ENCODE measurements at regions not wholly inside any gene's neighbourhood (a gene's known extent, or its start where the extent isn't known, plus 50 kb on each side); places are given as distances from the start of the nearest gene placed in this dataset.

DNA sequence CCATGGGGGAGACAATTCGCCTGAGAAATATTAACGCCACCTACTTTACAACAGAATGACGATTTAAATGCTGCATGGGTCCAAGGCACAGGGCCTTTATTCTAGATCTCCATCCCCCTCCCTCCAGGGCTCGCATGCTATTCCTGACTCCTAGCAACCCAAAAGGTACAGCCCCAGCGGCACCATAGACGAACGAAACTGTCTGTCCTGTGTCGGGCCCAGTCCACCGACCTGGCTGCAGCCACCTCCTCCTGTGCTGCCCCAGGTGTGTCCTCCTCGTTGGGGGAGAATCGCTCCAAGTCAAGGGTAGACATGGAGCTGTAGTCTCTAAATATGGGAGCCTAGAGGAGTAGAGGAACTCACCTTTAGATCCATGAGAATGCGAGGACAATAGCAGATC is 196.5 kb downstream of the TOMM20 start:
- Histone ChIP-seq H3K36me3 (no peaks in the 10 kb centered on the region), H3K4me3 (no peak overlapping the region), H3K4me1 (no peaks in the 10 kb centered on the region), H3K27ac (no peak overlapping the region), H3K9me3 (no peaks in the 10 kb centered on the region), H3K27me3 (no peaks in the 10 kb centered on the region)
- no peak for DNase-seq
- TF ChIP-seq POLR2A (IDR thresholded peaks at IDR 0.05) = no peak
- TF ChIP-seq, protein P1, sequence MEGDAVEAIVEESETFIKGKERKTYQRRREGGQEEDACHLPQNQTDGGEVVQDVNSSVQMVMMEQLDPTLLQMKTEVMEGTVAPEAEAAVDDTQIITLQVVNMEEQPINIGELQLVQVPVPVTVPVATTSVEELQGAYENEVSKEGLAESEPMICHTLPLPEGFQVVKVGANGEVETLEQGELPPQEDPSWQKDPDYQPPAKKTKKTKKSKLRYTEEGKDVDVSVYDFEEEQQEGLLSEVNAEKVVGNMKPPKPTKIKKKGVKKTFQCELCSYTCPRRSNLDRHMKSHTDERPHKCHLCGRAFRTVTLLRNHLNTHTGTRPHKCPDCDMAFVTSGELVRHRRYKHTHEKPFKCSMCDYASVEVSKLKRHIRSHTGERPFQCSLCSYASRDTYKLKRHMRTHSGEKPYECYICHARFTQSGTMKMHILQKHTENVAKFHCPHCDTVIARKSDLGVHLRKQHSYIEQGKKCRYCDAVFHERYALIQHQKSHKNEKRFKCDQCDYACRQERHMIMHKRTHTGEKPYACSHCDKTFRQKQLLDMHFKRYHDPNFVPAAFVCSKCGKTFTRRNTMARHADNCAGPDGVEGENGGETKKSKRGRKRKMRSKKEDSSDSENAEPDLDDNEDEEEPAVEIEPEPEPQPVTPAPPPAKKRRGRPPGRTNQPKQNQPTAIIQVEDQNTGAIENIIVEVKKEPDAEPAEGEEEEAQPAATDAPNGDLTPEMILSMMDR (IDR thresholded peaks at IDR 0.05) = no peak
- intact Hi-C loops (cut with DNase I; ENCODE audit: low total_unique reads) = no loop called here

DNA sequence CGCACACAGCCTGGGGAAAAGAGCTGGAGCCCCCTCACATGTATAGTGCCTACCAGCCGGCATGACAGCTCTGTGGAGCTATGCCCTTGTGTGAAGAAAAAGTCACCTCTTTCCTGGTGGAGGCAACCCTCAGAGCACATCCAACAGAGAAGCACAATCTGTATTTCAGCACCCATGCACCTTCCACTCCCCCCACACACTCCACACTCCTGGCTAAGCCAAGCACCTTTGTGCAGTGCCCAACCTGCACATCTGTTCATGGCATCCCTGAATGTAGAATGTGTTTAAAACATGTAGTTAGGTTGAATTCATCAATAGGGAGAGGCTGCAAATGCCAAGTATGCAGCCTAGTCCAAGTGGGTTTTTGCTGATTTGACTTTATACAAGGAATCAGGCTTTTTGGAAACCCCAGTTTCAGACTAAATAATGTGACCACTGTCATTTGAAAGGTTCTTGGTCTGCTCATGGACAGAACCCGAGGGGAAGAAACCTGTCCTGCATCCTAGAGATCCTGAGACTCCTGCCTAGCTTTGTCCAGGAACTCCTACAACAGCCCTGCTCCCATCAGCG is 197.1 kb downstream of the TOMM20 start:
- no peaks in the 10 kb centered on the region for H3K9me3 ChIP-seq
- intact Hi-C loops (cut with DNase I; ENCODE audit: low total_unique reads) = no loop called here
- no peak overlapping the region for H3K4me3 ChIP-seq
- H3K4me1 ChIP-seq = peaks cover 0 to under 1% of the 10 kb centered on the region in 2 donors
- no peak for TF ChIP-seq POLR2A (IDR thresholded peaks at IDR 0.05)
- TF ChIP-seq, protein P1 (IDR thresholded peaks at IDR 0.05) = no peak
- DNase-seq = no peak
- no peak overlapping the region for H3K27ac ChIP-seq
- H3K36me3 ChIP-seq = no peaks in the 10 kb centered on the region
- H3K27me3 ChIP-seq = no peaks in the 10 kb centered on the region

DNA sequence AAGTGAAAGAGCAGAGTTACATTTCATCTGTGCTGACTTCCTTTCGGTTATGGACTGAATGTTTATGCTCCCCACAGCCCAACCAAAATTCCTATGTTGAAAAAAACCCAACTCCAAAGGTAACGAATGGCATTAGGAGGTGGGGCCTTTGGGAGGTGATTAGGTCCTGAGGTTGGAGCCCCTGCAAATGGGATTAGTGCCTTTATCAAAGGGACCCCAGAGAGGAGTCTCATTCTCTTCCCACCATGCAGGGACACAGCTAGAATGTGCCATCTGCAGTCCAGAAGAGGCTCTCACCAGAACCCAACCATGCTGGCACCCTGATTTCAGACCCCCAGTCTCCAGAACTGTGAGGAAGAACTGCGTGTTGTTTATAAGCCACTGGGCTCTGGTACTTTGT is 199.3 kb downstream of the TOMM20 start:
- TF ChIP-seq POLR2A (IDR thresholded peaks at IDR 0.05) = no peak

DNA sequence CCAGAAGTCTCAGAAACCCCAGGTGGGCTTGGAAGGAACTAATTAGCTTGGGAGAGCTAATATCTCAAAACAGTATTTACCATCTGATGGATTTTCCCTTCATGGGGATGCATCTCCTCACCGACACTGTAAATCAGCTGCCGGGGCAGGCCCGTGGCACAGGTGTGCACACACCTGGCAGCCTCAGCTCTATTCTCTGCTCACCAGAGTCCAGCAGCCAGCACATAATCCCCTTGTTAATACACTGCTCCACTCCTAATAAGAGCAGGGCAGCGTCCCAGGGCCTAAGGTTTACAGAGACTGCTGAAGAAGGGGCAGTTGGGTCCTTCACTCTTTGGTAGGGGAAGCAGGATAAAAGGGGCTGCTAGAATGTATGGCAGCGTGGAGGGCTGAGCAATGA is 200.0 kb downstream of the TOMM20 start:
- DNase-seq = no peak
- no peaks in the 10 kb centered on the region for H3K27me3 ChIP-seq
- no peak for TF ChIP-seq POLR2A (IDR thresholded peaks at IDR 0.05)
- TF ChIP-seq, protein P1 (IDR thresholded peaks at IDR 0.05) = no peak
- no peak overlapping the region for H3K4me3 ChIP-seq
- H3K36me3 ChIP-seq = no peaks in the 10 kb centered on the region
- no peak overlapping the region for H3K27ac ChIP-seq
- no peaks in the 10 kb centered on the region for H3K9me3 ChIP-seq
- intact Hi-C loops (cut with DNase I; ENCODE audit: low total_unique reads) = no loop called here
- peaks cover 0 to 5% of the 10 kb centered on the region in 2 donors for H3K4me1 ChIP-seq

More for the DNA sequence above, 199.3 kb downstream of the TOMM20 start:
- no peaks in the 10 kb centered on the region for H3K36me3 ChIP-seq
- no peak for DNase-seq
- intact Hi-C loops (cut with DNase I; ENCODE audit: low total_unique reads) = no loop called here
- H3K9me3 ChIP-seq = no peaks in the 10 kb centered on the region
- peaks cover 0 to 5% of the 10 kb centered on the region in 2 donors for H3K4me1 ChIP-seq
- no peak overlapping the region for H3K27ac ChIP-seq
- H3K27me3 ChIP-seq = no peaks in the 10 kb centered on the region
- H3K4me3 ChIP-seq = no peak overlapping the region

DNA sequence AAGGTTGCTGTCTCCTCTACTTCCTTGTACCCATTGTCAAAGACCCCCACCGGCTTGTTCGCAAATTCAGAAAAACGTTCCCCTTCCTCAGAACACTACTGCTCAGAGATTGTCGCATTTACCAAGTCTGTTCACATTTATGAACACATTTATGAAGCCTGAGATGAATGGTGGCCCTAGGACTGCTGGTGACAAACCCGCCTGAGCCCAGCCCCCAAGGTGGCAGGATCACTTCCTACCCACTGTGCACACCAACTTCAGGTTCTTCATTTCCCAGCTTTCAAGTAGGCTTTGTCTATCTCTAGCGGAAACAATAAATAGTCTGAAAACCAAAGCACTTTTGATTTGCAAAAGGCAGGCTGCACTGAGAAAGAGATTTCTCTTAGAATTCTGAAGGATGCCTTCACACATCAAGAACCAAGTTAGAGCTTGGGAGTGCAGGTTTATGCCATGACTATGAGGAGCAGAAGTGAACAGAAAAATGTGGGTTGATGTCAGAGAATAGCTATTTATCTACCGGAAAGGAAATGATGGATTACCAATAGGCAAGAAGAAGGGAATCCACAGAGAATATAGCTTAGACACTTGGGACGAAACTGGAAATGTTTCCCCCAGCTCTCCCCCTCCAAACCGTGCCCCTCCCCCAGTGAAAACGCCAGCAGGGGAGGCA is 200.5 kb downstream of the TOMM20 start:
- DNase-seq = no peak
- Histone ChIP-seq H3K27ac (no peak overlapping the region), H3K4me3 (no peak overlapping the region), H3K9me3 (no peaks in the 10 kb centered on the region), H3K27me3 (no peaks in the 10 kb centered on the region), H3K4me1 (peaks cover 0 to 5% of the 10 kb centered on the region in 2 donors), H3K36me3 (no peaks in the 10 kb centered on the region)
- no peak for TF ChIP-seq POLR2A (IDR thresholded peaks at IDR 0.05)
- TF ChIP-seq, protein P1 (IDR thresholded peaks at IDR 0.05) = no peak
- intact Hi-C loops (cut with DNase I; ENCODE audit: low total_unique reads) = no loop called here

Measured in uterus (tissue), 3 donors.